Upper lobe of left lung (tissue), 4 donors: ENCODE measurements at regions not wholly inside any gene's neighbourhood (a gene's known extent, or its start where the extent isn't known, plus 50 kb on each side); places are given as distances from the start of the nearest gene placed in this dataset.

Experiments
- POLR2A ChIP-seq, 4 donors: fragments of 450-650 bp; IDR thresholded peaks; one replicate each; pipeline ENCODE4 v1.5.1; 2016 to 2017; ENCODE audit warnings: antibody characterized with exemption in 4 of 4, mild to moderate bottlenecking in 2 of 4
- TF ChIP-seq, protein P1 (sequence below), 6 experiments: fragments of 450-650 bp in 4 of 6; fragments of 200-600 bp in 2 of 6; sonication (generic) in 2 of 6; IDR thresholded peaks; one replicate each; pipeline ENCODE4 v1.5.1; 2016 to 2019; ENCODE audit warnings: antibody characterized with exemption in 6 of 6

DNA sequence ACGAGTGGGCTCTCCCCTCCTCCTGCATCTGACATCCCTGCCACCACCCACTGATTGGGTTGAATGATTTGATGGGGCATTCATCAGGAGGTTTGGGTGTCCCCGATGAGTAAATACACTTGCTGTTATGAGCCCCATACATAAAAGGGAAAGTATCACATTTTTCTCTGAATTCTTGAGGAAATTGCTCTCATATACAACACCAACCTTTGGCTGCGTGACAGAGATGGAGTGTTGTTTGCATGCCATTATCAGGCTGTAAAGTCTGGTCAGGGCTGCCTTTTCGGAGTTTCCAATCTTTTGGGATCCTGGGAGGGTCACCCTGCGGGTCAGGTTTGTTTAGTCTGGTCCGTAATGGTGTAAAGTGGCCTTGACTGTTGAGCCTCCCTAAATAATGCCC is 227.9 kb upstream of the SPRED2 start:
- TF ChIP-seq, protein P1, sequence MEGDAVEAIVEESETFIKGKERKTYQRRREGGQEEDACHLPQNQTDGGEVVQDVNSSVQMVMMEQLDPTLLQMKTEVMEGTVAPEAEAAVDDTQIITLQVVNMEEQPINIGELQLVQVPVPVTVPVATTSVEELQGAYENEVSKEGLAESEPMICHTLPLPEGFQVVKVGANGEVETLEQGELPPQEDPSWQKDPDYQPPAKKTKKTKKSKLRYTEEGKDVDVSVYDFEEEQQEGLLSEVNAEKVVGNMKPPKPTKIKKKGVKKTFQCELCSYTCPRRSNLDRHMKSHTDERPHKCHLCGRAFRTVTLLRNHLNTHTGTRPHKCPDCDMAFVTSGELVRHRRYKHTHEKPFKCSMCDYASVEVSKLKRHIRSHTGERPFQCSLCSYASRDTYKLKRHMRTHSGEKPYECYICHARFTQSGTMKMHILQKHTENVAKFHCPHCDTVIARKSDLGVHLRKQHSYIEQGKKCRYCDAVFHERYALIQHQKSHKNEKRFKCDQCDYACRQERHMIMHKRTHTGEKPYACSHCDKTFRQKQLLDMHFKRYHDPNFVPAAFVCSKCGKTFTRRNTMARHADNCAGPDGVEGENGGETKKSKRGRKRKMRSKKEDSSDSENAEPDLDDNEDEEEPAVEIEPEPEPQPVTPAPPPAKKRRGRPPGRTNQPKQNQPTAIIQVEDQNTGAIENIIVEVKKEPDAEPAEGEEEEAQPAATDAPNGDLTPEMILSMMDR (IDR thresholded peaks at IDR 0.05): no peak
- no peak for TF ChIP-seq POLR2A (IDR thresholded peaks at IDR 0.05)
